Gastrocnemius medialis (tissue), 4 donors: ENCODE measurements at regions not wholly inside any gene's neighbourhood (a gene's known extent, or its start where the extent isn't known, plus 50 kb on each side); places are given as distances from the start of the nearest gene placed in this dataset.

Experiments
- ATAC-seq, 2 donors: fragments of 150-250 bp; one replicate each; pipeline ENCODE4 v1.9.1; 2016
- DNase-seq, 2 donors: peaks; one replicate each; pipeline ENCODE4 v3.0.0-alpha.2; 2019
- H3K27ac ChIP-seq, 4 donors: fragments of 200-600 bp; sonication (generic); 1 replicate in 1 of 4; 2 replicates in 3 of 4; pipeline ENCODE4 v1.5.1; 2016 to 2018; ENCODE audit warnings: mild to moderate bottlenecking in 2 of 4, moderate library complexity in 1 of 4
- H3K27me3 ChIP-seq, 3 donors: fragments of 200-600 bp; sonication (generic) in 2 of 3; 1 replicate in 1 of 3; 2 replicates in 2 of 3; pipeline versions ENCODE4 v1.5.1 to v1.6.0; 2016 to 2019; ENCODE audit warnings: mild to moderate bottlenecking in 1 of 3, moderate library complexity in 1 of 3
- H3K36me3 ChIP-seq, 2 donors: fragments of 200-600 bp; sonication (generic) in 1 of 2; one replicate each; pipeline ENCODE4 v1.5.1; 2017 to 2018
- H3K4me1 ChIP-seq, 2 donors: fragments of 200-600 bp; sonication (generic) in 1 of 2; one replicate each; pipeline ENCODE4 v1.5.1; 2016 to 2017; ENCODE audit warnings: mild to moderate bottlenecking in 2 of 2
- H3K4me3 ChIP-seq, 4 donors: fragments of 200-600 bp; sonication (generic) in 3 of 4; 1 replicate in 1 of 4; 2 replicates in 3 of 4; pipeline ENCODE4 v1.5.1; 2016 to 2019; ENCODE audit warnings: mild to moderate bottlenecking in 2 of 4
- H3K9me3 ChIP-seq, 3 donors: fragments of 200-600 bp; sonication (generic) in 2 of 3; 1 replicate in 1 of 3; 2 replicates in 2 of 3; pipeline ENCODE4 v1.5.1; 2016 to 2019
- CTCF ChIP-seq, 5 experiments: fragments of 450-650 bp in 3 of 5; fragments of 200-600 bp in 2 of 5; sonication (generic) in 2 of 5; IDR thresholded peaks in 4 of 5; conservative IDR thresholded peaks in 1 of 5; 1 replicate in 4 of 5; 2 replicates in 1 of 5; pipeline ENCODE4 v1.5.1; 2016 to 2019; ENCODE audit warnings: antibody characterized with exemption in 5 of 5, mild to moderate bottlenecking in 3 of 5, moderate library complexity in 3 of 5
- POLR2A ChIP-seq, 2 donors: fragments of 450-650 bp; IDR thresholded peaks; one replicate each; pipeline ENCODE4 v1.6.1; 2017; ENCODE audit warnings: antibody characterized with exemption in 2 of 2, mild to moderate bottlenecking in 2 of 2, moderate library complexity in 2 of 2
- in situ Hi-C, 4 donors: fragments of 200-750 bp; cut with MboI; loops; one replicate each; pipeline versions ENCODE4 v1.15.0 to v1.8.0; 2017; ENCODE audit warnings: low sequenced_read_pairs in 4 of 4
- intact Hi-C: fragments of 100-400 bp; cut with DNase I; formaldehyde crosslinking; loops from one replicate; pipeline ENCODE4 v1.15.1; 2023; ENCODE audit warnings: low total_unique reads

- intact Hi-C loops (no loop called here), in situ Hi-C loops (no loop called here)
- H3K27ac ChIP-seq, result no peak overlapping the region
- TF ChIP-seq POLR2A (IDR thresholded peaks at IDR 0.05), result no peak
- TF ChIP-seq CTCF (IDR thresholded peaks at IDR 0.05 in 4 of 5, conservative IDR thresholded peaks at IDR 0.05 in 1 of 5), result no peak
- no peaks in the 10 kb centered on the region for H3K27me3 ChIP-seq
- H3K4me1 ChIP-seq, result no peaks in the 10 kb centered on the region
- no peak for DNase-seq
- H3K4me3 ChIP-seq, result no peak overlapping the region
- no peak for ATAC-seq
- no peaks in the 10 kb centered on the region for H3K36me3 ChIP-seq
- H3K9me3 ChIP-seq, result peaks cover 0 to 4% (median 0%) of the 10 kb centered on the region in 3 donors
Observed at GRCh38 chr15:37520882-37521281, 413.6 kb upstream of the TMCO5A start.

GRCh38 chr15:37524601-37525000, 409.8 kb upstream of the TMCO5A start:
- Histone ChIP-seq H3K27me3 (no peaks in the 10 kb centered on the region), H3K36me3 (no peaks in the 10 kb centered on the region), H3K4me3 (no peak overlapping the region), H3K9me3 (no peaks in the 10 kb centered on the region), H3K27ac (no peak overlapping the region), H3K4me1 (no peaks in the 10 kb centered on the region)
- TF ChIP-seq POLR2A (IDR thresholded peaks at IDR 0.05) (no peak), CTCF (IDR thresholded peaks at IDR 0.05 in 4 of 5, conservative IDR thresholded peaks at IDR 0.05 in 1 of 5) (no peak)
- intact Hi-C loops (no loop called here), in situ Hi-C loops (no loop called here)
- no peak for ATAC-seq
- DNase-seq, result no peak

GRCh38 chr15:37528432-37528831, 406.0 kb upstream of the TMCO5A start:
- no peak for TF ChIP-seq POLR2A (IDR thresholded peaks at IDR 0.05)
- TF ChIP-seq CTCF (IDR thresholded peaks at IDR 0.05 in 4 of 5, conservative IDR thresholded peaks at IDR 0.05 in 1 of 5), result no peak
- Histone ChIP-seq H3K27ac (no peak overlapping the region), H3K4me3 (no peak overlapping the region)

GRCh38 chr15:37536967-37537605, 397.4 kb upstream of the TMCO5A start:
- ATAC-seq (no peak), DNase-seq (no peak)
- in situ Hi-C loops, result no loop called here
- Histone ChIP-seq H3K9me3 (no peaks in the 10 kb centered on the region), H3K36me3 (no peaks in the 10 kb centered on the region), H3K4me3 (no peak overlapping the region), H3K27ac (no peak overlapping the region), H3K27me3 (no peaks in the 10 kb centered on the region), H3K4me1 (no peaks in the 10 kb centered on the region)
- intact Hi-C loops, result no loop called here
- TF ChIP-seq CTCF (IDR thresholded peaks at IDR 0.05 in 4 of 5, conservative IDR thresholded peaks at IDR 0.05 in 1 of 5) (no peak), POLR2A (IDR thresholded peaks at IDR 0.05) (no peak)

More at GRCh38 chr15:37528432-37528831, 406.0 kb upstream of the TMCO5A start:
- DNase-seq (no peak), ATAC-seq (no peak)
- in situ Hi-C loops (no loop called here), intact Hi-C loops (no loop called here)
- Histone ChIP-seq H3K36me3 (no peaks in the 10 kb centered on the region), H3K4me1 (no peaks in the 10 kb centered on the region), H3K9me3 (no peaks in the 10 kb centered on the region), H3K27me3 (no peaks in the 10 kb centered on the region)

- in situ Hi-C loops, result no loop called here
- H3K9me3 ChIP-seq, result no peaks in the 10 kb centered on the region
- H3K4me1 ChIP-seq, result no peaks in the 10 kb centered on the region
- H3K27me3 ChIP-seq, result no peaks in the 10 kb centered on the region
- TF ChIP-seq CTCF (IDR thresholded peaks at IDR 0.05 in 4 of 5, conservative IDR thresholded peaks at IDR 0.05 in 1 of 5) (no peak), POLR2A (IDR thresholded peaks at IDR 0.05) (no peak)
- intact Hi-C loops, result no loop called here
- DNase-seq (no peak), ATAC-seq (no peak)
- no peak overlapping the region for H3K4me3 ChIP-seq
- H3K27ac ChIP-seq, result no peak overlapping the region
- no peaks in the 10 kb centered on the region for H3K36me3 ChIP-seq
Observed at GRCh38 chr15:37537802-37538201, 396.6 kb upstream of the TMCO5A start.
